ENCODE measurements at regions not wholly inside any gene's neighbourhood (a gene's known extent, or its start where the extent isn't known, plus 50 kb on each side); places are given as distances from the start of the nearest gene placed in this dataset.

DNA sequence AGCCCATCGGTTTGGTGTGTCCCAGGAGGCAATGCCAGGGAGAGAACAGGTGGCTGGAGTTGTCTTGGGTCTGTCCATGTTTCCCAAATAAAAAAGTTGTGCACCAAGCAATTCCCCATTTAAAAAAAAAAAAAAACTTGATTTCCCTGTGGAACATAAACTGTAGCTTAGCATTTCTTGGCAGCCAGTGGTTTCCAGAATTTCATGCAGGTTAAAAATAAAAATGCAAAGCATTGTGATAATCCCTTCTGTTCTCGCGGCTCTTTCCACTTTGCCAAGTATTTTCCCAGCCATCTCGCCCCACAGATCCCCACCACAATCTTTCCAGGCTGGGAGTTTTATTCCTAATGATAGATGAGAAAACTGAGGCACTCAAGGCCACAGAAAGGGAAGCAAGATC is 51.4 kb upstream of the MSX1 start:
- no peaks in the 10 kb centered on the region for H3K27me3 Mint-ChIP-seq (ENCODE audit: low read depth)
- H3K27ac Mint-ChIP-seq, result no peak overlapping the region
- no peaks in the 10 kb centered on the region for H3K9me3 Mint-ChIP-seq
- H3K4me1 Mint-ChIP-seq (ENCODE audit: low read depth), result no peaks in the 10 kb centered on the region
- H3K4me3 Mint-ChIP-seq, result no peak overlapping the region
- DNase-seq (ENCODE audit: low spot score), result no peak
- H3K36me3 Mint-ChIP-seq (ENCODE audit: low read depth), result no peaks in the 10 kb centered on the region

DNA sequence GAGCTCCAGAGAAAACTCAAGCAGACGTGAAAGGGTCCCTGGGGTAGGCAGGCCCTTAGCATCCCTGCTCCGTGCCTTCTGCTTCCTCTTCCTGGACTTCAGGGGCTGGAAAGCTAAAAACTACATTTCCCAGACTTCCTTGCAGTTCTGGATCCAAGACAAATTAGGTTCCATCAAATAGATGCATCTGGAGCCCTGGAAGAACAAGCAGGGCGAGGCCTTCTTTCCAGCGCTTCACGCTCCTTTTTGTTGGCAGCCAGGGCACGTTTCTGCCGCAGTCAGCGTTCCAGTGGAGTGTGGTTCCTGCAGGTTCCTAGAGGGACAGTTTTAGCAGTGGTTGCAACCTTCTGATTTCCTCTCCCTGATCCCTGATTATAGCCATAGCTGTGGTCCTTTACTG is 53.6 kb upstream of the MSX1 start:
- Mint-ChIP-seq H3K27me3 (ENCODE audit: low read depth) (no peaks in the 10 kb centered on the region), H3K4me1 (ENCODE audit: low read depth) (no peaks in the 10 kb centered on the region), H3K36me3 (ENCODE audit: low read depth) (no peaks in the 10 kb centered on the region), H3K4me3 (no peak overlapping the region), H3K27ac (no peak overlapping the region), H3K9me3 (no peaks in the 10 kb centered on the region)
- DNase-seq (ENCODE audit: low spot score), result no peak

DNA sequence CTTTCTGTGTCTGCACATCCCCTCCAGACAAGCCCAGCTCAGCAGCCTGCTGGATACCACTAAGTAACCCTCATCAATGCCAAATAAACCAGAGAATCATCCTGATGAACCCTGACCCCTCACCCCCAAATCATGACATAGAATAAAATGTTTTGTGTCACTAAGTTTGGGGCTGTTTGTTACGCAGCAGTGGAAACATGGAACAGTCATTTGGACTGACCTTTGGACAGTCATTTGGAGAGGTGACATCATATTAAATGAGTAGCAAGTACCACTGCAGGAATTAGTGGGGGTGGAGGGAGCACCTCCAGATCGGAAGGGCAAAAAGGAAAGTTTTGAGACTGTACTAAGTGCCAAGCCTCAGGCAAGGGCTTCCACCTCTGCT is 55.6 kb upstream of the MSX1 start:
- Mint-ChIP-seq H3K4me3 (no peak overlapping the region), H3K27me3 (ENCODE audit: low read depth) (no peaks in the 10 kb centered on the region), H3K36me3 (ENCODE audit: low read depth) (no peaks in the 10 kb centered on the region), H3K27ac (no peak overlapping the region), H3K4me1 (ENCODE audit: low read depth) (no peaks in the 10 kb centered on the region), H3K9me3 (no peaks in the 10 kb centered on the region)
- DNase-seq (ENCODE audit: low spot score), result no peak

DNA sequence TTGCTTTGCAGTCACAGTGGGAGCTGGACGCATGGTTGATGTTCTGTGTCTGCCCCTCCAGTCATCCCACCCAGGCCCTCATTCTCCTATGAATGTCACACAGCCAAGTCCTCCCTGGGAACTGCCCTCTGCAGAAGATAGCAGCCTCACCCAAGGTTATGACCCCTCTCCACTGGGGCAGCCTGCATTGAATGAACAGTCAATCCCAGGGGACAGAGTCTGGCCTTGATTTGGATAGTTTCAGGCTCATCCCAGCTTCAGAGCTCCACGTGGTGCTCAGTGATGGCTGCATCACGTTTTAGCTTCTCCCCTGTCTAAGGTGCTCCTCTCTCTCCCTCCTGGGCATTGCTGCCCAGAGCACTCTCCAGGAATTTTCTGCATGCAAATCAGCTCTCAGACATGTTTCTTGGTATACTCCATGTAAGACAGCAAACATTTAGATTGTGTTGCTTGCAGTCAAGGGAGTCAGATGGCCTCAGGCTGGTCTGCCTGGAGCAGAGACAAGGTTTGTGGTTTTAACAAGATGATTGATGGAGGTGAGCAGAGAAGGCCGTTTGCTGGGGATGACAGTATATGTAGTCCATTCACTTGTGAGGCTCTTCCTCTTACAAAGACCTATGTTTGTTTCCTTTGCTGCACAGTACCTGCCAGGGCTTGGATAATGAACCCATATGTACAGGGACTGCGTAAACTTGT is 56.1 kb upstream of the MSX1 start:
- Mint-ChIP-seq H3K36me3 (ENCODE audit: low read depth) (no peaks in the 10 kb centered on the region), H3K4me3 (no peak overlapping the region), H3K27me3 (ENCODE audit: low read depth) (no peaks in the 10 kb centered on the region), H3K9me3 (no peaks in the 10 kb centered on the region), H3K4me1 (ENCODE audit: low read depth) (no peaks in the 10 kb centered on the region), H3K27ac (no peak overlapping the region)
- DNase-seq (ENCODE audit: low spot score), result no peak

DNA sequence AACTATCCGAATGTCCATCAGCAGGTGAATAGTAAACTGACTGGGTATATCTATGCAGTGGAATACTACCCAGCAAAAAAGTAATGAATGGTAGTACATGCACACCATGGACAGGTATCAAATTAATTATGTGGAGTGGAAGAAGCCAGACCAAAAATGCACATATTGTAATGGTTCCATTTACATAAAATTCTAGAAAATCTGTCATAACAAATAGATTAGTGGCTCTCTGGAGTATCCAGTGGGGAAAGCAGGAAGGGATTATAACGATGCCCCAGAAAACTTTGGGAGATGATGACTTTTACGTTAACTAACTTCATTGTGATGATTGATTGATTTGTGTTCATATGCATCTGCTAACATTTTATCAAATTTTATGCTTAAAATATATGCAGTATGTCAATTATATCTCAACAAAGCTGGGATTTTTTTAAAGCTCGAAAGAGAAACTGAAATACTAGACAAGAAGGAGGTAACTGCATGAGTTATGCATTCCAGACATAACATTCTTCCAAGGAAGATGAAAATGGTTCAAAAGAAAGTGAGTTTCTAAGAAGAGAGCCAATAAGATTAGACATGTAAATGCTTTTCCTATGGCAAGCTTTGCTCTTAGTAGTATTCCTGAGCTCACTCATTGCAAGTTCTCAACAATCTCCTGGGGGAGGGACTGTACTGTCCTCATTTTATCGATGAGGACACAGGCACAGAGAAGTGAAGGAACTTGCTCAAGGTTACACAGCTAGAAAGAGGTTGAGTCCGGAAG is 58.6 kb upstream of the MSX1 start:
- H3K4me3 Mint-ChIP-seq, result no peak overlapping the region
- DNase-seq (ENCODE audit: low spot score), result no peak
- H3K9me3 Mint-ChIP-seq, result no peaks in the 10 kb centered on the region
- no peaks in the 10 kb centered on the region for H3K36me3 Mint-ChIP-seq (ENCODE audit: low read depth)
- no peaks in the 10 kb centered on the region for H3K4me1 Mint-ChIP-seq (ENCODE audit: low read depth)
- no peaks in the 10 kb centered on the region for H3K27me3 Mint-ChIP-seq (ENCODE audit: low read depth)
- H3K27ac Mint-ChIP-seq, result no peak overlapping the region

DNA sequence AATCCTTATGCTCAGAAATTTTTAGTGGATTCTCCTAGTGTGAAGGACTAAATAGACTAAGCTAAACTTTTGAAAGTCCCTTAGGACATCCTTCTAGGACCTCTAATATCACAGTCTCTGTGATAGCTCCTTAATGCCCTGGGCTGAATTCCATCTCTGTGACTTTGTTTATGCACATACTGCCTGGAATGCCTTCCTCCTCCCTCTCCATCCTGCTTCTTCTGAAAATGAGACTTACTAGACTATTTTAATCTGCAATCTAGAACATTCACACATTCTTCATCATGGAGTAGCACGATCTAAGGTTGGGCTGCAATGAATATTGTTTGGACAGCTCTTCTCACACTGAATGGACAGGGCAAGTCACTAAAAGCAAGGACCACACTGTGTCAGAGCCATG is 65.0 kb upstream of the MSX1 start:
- no peaks in the 10 kb centered on the region for H3K27me3 Mint-ChIP-seq (ENCODE audit: low read depth)
- no peak for DNase-seq (ENCODE audit: low spot score)
- H3K4me1 Mint-ChIP-seq (ENCODE audit: low read depth), result no peaks in the 10 kb centered on the region
- H3K36me3 Mint-ChIP-seq (ENCODE audit: low read depth), result no peaks in the 10 kb centered on the region
- no peak overlapping the region for H3K27ac Mint-ChIP-seq
- H3K4me3 Mint-ChIP-seq, result no peak overlapping the region
- H3K9me3 Mint-ChIP-seq, result peaks cover 14% of the 10 kb centered on the region

DNA sequence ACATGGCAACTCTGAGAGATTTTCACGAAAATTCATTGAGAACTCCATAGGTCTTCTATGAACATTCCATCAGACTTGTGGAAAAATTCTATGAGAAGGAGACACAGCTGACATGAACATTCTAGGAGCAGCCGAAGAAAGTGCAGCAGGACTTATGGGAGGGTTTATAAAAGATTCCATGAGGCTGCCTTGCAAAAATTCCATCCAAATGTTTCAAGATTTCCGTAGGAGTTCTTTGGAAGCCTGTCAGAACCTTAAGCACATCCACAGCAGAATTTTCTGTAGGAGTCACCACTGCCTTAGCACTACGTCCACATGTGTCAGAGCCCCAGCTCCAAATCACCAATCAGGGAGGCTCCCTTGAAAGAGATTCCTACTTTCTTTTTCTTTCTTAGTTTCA is 67.0 kb upstream of the MSX1 start:
- no peak for DNase-seq (ENCODE audit: low spot score)
- H3K36me3 Mint-ChIP-seq (ENCODE audit: low read depth), result peaks cover 2% of the 10 kb centered on the region

DNA sequence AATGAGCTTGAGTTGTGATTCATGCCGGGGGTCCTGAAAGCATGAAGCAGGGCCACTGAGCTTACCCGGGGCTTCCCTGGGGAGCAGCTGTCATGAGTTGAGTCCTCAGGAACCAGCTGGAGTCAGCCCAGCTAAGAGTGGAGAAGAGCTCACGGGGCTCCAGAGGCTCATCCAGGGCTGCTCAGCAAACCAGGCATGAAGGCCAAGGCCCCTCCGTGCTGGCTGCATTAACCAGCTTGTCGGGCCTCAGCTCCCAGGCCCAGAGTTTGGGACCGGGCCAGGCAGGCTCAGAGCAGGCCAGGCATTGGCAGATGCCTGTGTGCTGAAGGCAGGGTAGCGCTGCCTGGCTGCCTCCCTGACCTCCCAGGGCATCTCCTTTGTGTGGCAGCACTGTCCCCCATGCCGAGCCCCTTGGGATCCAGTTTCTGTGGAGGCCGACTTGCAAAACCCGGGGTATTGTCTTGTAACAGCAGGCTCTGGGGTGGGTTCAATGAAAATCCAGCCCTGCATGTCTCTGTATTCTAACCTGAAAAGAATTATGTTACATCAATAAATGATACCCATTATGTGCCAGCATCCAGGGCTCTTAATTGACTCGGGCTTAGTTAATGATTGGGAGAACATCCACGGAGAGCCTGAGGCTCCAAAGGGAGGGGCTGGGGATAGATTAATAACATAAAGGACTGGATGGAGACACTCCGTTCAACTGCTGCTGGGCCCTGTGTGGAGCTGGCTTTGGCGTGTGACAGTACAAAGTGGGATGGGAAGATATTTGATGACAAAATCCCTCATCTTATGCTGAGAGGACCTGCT is 68.0 kb upstream of the MSX1 start:
- Mint-ChIP-seq H3K9me3 (peaks cover 33% of the 10 kb centered on the region), H3K4me3 (no peak overlapping the region), H3K27me3 (ENCODE audit: low read depth) (no peaks in the 10 kb centered on the region), H3K27ac (no peak overlapping the region), H3K36me3 (ENCODE audit: low read depth) (peaks cover 2% of the 10 kb centered on the region), H3K4me1 (ENCODE audit: low read depth) (no peaks in the 10 kb centered on the region)
- no peak for DNase-seq (ENCODE audit: low spot score)

More for the DNA sequence above, 67.0 kb upstream of the MSX1 start:
- peaks cover 28% of the 10 kb centered on the region for H3K9me3 Mint-ChIP-seq
- H3K27me3 Mint-ChIP-seq (ENCODE audit: low read depth), result no peaks in the 10 kb centered on the region
- H3K4me1 Mint-ChIP-seq (ENCODE audit: low read depth), result no peaks in the 10 kb centered on the region
- no peak overlapping the region for H3K4me3 Mint-ChIP-seq
- no peak overlapping the region for H3K27ac Mint-ChIP-seq

DNA sequence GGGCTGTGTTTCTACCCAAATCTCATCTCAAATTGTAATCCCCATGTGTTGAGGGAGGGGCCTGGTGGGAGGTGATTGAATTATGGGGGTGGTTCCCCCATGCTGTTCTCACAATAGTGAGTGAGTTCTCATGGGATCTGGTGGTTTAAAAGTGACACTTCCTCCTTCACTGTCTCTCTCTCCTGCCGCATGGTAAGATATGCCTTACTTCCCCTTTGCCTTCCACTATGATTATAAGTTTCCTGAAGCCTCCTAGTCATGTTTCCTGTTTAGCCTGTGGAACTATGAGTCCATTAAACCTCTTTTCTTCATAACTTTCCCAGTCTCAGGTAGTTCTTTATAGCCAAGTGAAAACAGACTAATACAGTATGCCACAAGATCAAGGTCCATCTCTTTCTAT is 70.0 kb upstream of the MSX1 start:
- Mint-ChIP-seq H3K4me1 (ENCODE audit: low read depth) (no peaks in the 10 kb centered on the region), H3K4me3 (no peak overlapping the region)

DNA sequence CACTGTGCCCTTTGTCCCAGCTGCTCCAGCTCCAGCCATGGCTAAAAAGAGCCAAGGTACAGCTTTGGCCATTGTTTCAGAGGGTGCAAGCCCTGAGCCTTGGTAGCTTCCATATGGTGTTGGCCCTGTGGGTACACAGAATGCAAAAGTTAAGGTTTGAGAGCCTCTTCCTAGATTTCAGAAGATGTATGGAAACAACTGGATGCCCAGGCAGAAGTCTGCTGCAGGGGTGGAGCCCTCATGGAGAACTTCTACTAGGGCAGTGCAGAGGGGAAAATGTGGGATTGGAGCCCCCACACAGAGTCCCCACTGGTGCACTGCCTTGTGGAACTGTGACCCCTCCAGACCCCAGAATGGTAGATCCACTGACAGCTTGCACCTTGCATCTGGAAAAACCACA is 70.9 kb upstream of the MSX1 start:
- H3K27ac Mint-ChIP-seq, result no peak overlapping the region
- DNase-seq (ENCODE audit: low spot score), result no peak
- peaks cover 38% of the 10 kb centered on the region for H3K9me3 Mint-ChIP-seq
- no peaks in the 10 kb centered on the region for H3K27me3 Mint-ChIP-seq (ENCODE audit: low read depth)
- H3K4me3 Mint-ChIP-seq, result no peak overlapping the region
- no peaks in the 10 kb centered on the region for H3K4me1 Mint-ChIP-seq (ENCODE audit: low read depth)
- peaks cover 2% of the 10 kb centered on the region for H3K36me3 Mint-ChIP-seq (ENCODE audit: low read depth)

More for the DNA sequence above, 70.0 kb upstream of the MSX1 start:
- peaks cover 2% of the 10 kb centered on the region for H3K36me3 Mint-ChIP-seq (ENCODE audit: low read depth)
- no peaks in the 10 kb centered on the region for H3K27me3 Mint-ChIP-seq (ENCODE audit: low read depth)
- no peak for DNase-seq (ENCODE audit: low spot score)
- no peak overlapping the region for H3K27ac Mint-ChIP-seq
- H3K9me3 Mint-ChIP-seq, result peaks cover 38% of the 10 kb centered on the region

DNA sequence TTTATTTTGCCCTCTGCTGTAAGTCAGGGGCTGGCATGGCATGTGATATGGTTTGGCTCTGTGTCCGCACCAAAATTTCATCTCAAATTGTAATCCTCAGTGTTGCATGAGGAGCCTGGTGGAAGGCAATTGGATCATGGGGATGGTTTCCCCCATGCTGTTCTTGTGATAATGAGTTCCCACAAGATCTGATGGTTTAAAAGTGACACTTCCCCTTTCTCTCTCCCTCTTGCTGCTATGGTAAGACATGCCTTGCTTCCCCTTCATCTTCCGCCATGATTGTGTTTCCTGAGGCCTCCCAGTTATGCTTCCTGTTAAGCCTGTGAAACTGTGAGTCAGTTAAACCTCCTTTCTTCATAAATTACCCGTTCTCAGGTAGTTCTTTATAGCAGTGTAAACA is 72.0 kb upstream of the MSX1 start:
- no peaks in the 10 kb centered on the region for H3K27me3 Mint-ChIP-seq (ENCODE audit: low read depth)
- no peak overlapping the region for H3K4me3 Mint-ChIP-seq
- H3K36me3 Mint-ChIP-seq (ENCODE audit: low read depth), result peaks cover 2% of the 10 kb centered on the region
- H3K27ac Mint-ChIP-seq, result no peak overlapping the region
- no peaks in the 10 kb centered on the region for H3K4me1 Mint-ChIP-seq (ENCODE audit: low read depth)
- H3K9me3 Mint-ChIP-seq, result peaks cover 33% of the 10 kb centered on the region
- DNase-seq (ENCODE audit: low spot score), result no peak

DNA sequence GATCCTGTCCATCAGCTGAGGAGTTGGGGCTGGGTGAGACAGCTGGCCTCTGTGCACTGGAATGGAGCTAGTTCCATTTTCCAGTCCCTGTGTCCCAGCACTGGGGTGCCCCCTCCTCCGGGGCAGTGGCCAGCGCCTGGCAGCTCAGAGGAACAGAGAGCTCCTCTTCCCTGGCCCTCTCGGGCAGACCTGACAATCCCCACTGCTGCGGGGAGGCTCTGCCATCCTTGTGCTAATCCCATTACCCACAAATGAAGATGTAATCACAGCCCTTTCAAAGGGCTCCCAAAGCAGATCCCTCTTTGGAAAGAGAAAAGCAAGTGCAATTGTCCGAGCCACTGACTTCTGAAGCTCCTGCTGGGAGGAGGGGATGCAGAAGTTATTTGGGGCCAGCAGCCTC is 75.1 kb upstream of the MSX1 start:
- H3K4me1 Mint-ChIP-seq (ENCODE audit: low read depth), result no peaks in the 10 kb centered on the region

DNA sequence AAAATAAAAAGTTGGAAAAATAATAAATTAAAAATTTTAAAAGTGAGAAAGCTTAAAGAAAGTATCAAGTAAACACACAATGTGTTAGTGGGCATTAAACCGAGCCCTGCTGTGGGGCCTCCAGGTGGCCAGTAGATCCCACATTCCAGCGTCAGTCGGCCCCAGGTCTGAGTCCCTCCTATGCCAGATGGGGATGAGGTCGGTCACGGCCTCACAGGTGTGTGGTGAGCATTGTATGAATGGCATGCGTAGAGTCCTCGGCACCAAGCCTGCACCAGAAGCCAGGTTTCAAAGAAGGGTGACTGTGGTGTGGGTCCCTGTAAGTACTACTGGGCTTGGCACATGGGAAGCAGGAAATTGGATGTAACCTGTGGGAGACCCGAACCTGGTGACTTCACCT is 75.6 kb upstream of the MSX1 start:
- H3K27me3 Mint-ChIP-seq (ENCODE audit: low read depth), result no peaks in the 10 kb centered on the region
- no peaks in the 10 kb centered on the region for H3K4me1 Mint-ChIP-seq (ENCODE audit: low read depth)
- H3K36me3 Mint-ChIP-seq (ENCODE audit: low read depth), result no peaks in the 10 kb centered on the region
- peaks cover 18% of the 10 kb centered on the region for H3K9me3 Mint-ChIP-seq
- no peak overlapping the region for H3K4me3 Mint-ChIP-seq
- no peak overlapping the region for H3K27ac Mint-ChIP-seq
- no peak for DNase-seq (ENCODE audit: low spot score)

More for the DNA sequence above, 75.1 kb upstream of the MSX1 start:
- Mint-ChIP-seq H3K27me3 (ENCODE audit: low read depth) (no peaks in the 10 kb centered on the region), H3K36me3 (ENCODE audit: low read depth) (peaks cover 2% of the 10 kb centered on the region), H3K27ac (no peak overlapping the region), H3K9me3 (peaks cover 24% of the 10 kb centered on the region), H3K4me3 (no peak overlapping the region)
- DNase-seq (ENCODE audit: low spot score), result no peak

DNA sequence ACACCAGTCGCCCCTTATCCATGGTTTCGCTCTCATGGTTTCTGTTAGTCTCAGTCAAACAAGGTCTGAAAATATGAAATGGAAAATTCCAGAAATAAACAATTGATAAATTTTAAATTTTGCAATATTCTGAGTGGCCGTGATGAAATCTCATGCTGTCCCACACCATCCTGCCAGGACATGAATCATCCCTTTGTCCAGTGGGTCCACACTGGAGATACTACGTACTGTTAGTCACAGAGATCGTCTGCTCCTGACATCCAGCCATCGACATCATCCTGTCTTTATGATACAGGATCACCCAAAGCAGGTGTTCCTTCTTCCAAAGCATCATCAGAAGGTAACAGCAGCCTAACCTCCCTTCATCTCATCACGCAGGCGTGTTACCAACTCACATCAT is 76.5 kb upstream of the MSX1 start:
- H3K4me1 Mint-ChIP-seq (ENCODE audit: low read depth), result no peaks in the 10 kb centered on the region
- H3K9me3 Mint-ChIP-seq, result peaks cover 15% of the 10 kb centered on the region
- no peaks in the 10 kb centered on the region for H3K27me3 Mint-ChIP-seq (ENCODE audit: low read depth)
- H3K36me3 Mint-ChIP-seq (ENCODE audit: low read depth), result no peaks in the 10 kb centered on the region
- no peak overlapping the region for H3K27ac Mint-ChIP-seq
- no peak overlapping the region for H3K4me3 Mint-ChIP-seq
- DNase-seq (ENCODE audit: low spot score), result no peak

Data from T-helper 2 cell treated with Interferon-gamma antibody and Interleukin-4, amounts not matched to agents 5 μg/mL and 100 μg/mL, for 36 hours (primary cell).